ENCODE measurements at regions not wholly inside any gene's neighbourhood (a gene's known extent, or its start where the extent isn't known, plus 50 kb on each side); places are given as distances from the start of the nearest gene placed in this dataset.

GRCh38 chr7:91566402-91566732 is 302.1 kb downstream of the FZD1 start:
- H3K27me3 ChIP-seq (ENCODE audit: low read depth): no peaks in the 10 kb centered on the region
- H3K4me1 ChIP-seq: no peaks in the 10 kb centered on the region
- H3K4me3 ChIP-seq: no peak overlapping the region
- intact Hi-C loops (cut with micrococcal nuclease): no loop called here
- TF ChIP-seq CTCF (IDR thresholded peaks at IDR 0.05; ENCODE audit: borderline replicate concordance): no peak
- DNase-seq: no peak
- H3K36me3 ChIP-seq: no peaks in the 10 kb centered on the region
- no peaks in the 10 kb centered on the region for H3K9me3 ChIP-seq (replicated peaks)
- H3K27ac ChIP-seq (replicated peaks): no peak overlapping the region

GRCh38 chr7:91567081-91568012 is 303.1 kb downstream of the FZD1 start:
- Histone ChIP-seq H3K4me1 (no peaks in the 10 kb centered on the region), H3K27ac (replicated peaks) (no peak overlapping the region), H3K27me3 (ENCODE audit: low read depth) (no peaks in the 10 kb centered on the region), H3K4me3 (no peak overlapping the region), H3K9me3 (replicated peaks) (no peaks in the 10 kb centered on the region), H3K36me3 (no peaks in the 10 kb centered on the region)
- intact Hi-C loops (cut with micrococcal nuclease): no loop called here
- no peak for TF ChIP-seq CTCF (IDR thresholded peaks at IDR 0.05; ENCODE audit: borderline replicate concordance)
- no peak for DNase-seq

- intact Hi-C loops (cut with micrococcal nuclease): no loop called here
- Histone ChIP-seq H3K27ac (replicated peaks) (no peak overlapping the region), H3K4me3 (no peak overlapping the region), H3K4me1 (no peaks in the 10 kb centered on the region), H3K27me3 (ENCODE audit: low read depth) (no peaks in the 10 kb centered on the region), H3K36me3 (no peaks in the 10 kb centered on the region), H3K9me3 (replicated peaks) (no peaks in the 10 kb centered on the region)
- TF ChIP-seq CTCF (IDR thresholded peaks at IDR 0.05; ENCODE audit: borderline replicate concordance): no peak
- DNase-seq: no peak
Observed at GRCh38 chr7:91568138-91568537, 303.9 kb downstream of the FZD1 start.

- DNase-seq: no peak
- H3K27ac ChIP-seq (replicated peaks): no peak overlapping the region
- H3K36me3 ChIP-seq: no peaks in the 10 kb centered on the region
- no peaks in the 10 kb centered on the region for H3K9me3 ChIP-seq (replicated peaks)
- no peak for TF ChIP-seq CTCF (IDR thresholded peaks at IDR 0.05; ENCODE audit: borderline replicate concordance)
- H3K4me1 ChIP-seq: no peaks in the 10 kb centered on the region
- H3K4me3 ChIP-seq: no peak overlapping the region
- no peaks in the 10 kb centered on the region for H3K27me3 ChIP-seq (ENCODE audit: low read depth)
- intact Hi-C loops (cut with micrococcal nuclease): no loop called here
Observed at GRCh38 chr7:91569728-91570457, 305.7 kb downstream of the FZD1 start.

- DNase-seq: no peak
- Histone ChIP-seq H3K27me3 (ENCODE audit: low read depth) (no peaks in the 10 kb centered on the region), H3K27ac (replicated peaks) (no peak overlapping the region), H3K36me3 (no peaks in the 10 kb centered on the region), H3K4me1 (no peaks in the 10 kb centered on the region), H3K9me3 (replicated peaks) (peaks cover 5% of the 10 kb centered on the region), H3K4me3 (no peak overlapping the region)
- no peak for TF ChIP-seq CTCF (IDR thresholded peaks at IDR 0.05; ENCODE audit: borderline replicate concordance)
- intact Hi-C loops (cut with micrococcal nuclease): no loop called here
Observed at GRCh38 chr7:91570560-91570959, 306.3 kb downstream of the FZD1 start.
